H1 (cell line): ENCODE measurements at regions not wholly inside any gene's neighbourhood (a gene's known extent, or its start where the extent isn't known, plus 50 kb on each side); places are given as distances from the start of the nearest gene placed in this dataset.

Experiments
- BRCA1 ChIP-seq: IDR thresholded peaks from 2 replicates; pipeline ENCODE4 v1.6.1; 2012; ENCODE audit warnings: low read depth, low read length, improper control_type of control experiment
- CHD2 ChIP-seq: IDR thresholded peaks from 2 replicates; pipeline ENCODE4 v1.6.1; 2012; ENCODE audit warnings: low read length, improper control_type of control experiment
- NRF1 ChIP-seq: IDR thresholded peaks from 2 replicates; pipeline ENCODE4 v1.6.1; 2011; ENCODE audit warnings: mild to moderate bottlenecking, low read depth, low read length, improper control_type of control experiment
- SAP30 ChIP-seq: fragments of 300-600 bp; sonication (generic); IDR thresholded peaks from 2 replicates; pipeline ENCODE4 v1.7.1; 2012; ENCODE audit warnings: low read length, moderate library complexity, mild to moderate bottlenecking, inconsistent platforms; ENCODE audit not compliant: insufficient read depth, insufficient replicate concordance

DNA sequence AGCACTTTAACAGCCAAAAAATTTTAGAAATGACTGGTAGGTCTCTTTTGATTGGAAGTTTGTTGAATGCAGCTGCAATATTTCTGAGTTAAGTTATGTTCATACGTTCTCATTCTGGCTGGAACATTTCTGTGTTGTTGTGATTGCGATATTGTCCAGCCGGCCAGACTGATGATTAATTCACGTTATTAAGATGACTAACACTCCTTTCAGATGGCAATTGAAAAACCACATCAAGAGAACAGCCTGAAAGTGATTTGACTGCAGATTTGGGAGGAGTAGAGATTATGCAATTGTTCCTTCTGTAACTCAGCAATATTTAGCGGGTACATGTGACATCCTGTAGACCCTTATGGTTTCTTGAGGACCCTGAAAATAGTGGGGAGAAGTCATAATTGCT is 133.7 kb downstream of the FBXO15 start:
- no peak for TF ChIP-seq NRF1
- no peak for TF ChIP-seq SAP30
- TF ChIP-seq CHD2: no peak
- no peak for TF ChIP-seq BRCA1
